ENCODE measurements at regions not wholly inside any gene's neighbourhood (a gene's known extent, or its start where the extent isn't known, plus 50 kb on each side); places are given as distances from the start of the nearest gene placed in this dataset.

DNA sequence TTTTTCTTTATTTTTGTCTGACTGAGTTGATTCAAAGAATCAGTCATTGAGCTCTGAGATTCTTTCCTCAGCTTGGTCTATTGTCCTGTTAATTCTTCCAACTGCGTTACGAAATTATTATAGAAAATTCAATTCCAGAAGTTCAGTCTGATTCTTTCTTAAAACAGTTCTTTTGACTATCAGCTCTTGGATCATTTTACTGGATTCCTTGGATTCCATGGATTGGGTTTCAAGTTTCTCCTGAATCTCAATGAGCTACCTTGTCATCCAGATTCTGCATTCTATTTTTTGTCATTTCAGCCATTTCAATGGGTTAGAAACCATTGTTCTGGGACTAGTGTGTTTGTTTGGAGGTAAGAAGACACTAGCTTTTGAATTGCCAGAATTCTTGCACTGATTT is 169.3 kb downstream of the PCDH20 start:
- TF ChIP-seq, protein P1, sequence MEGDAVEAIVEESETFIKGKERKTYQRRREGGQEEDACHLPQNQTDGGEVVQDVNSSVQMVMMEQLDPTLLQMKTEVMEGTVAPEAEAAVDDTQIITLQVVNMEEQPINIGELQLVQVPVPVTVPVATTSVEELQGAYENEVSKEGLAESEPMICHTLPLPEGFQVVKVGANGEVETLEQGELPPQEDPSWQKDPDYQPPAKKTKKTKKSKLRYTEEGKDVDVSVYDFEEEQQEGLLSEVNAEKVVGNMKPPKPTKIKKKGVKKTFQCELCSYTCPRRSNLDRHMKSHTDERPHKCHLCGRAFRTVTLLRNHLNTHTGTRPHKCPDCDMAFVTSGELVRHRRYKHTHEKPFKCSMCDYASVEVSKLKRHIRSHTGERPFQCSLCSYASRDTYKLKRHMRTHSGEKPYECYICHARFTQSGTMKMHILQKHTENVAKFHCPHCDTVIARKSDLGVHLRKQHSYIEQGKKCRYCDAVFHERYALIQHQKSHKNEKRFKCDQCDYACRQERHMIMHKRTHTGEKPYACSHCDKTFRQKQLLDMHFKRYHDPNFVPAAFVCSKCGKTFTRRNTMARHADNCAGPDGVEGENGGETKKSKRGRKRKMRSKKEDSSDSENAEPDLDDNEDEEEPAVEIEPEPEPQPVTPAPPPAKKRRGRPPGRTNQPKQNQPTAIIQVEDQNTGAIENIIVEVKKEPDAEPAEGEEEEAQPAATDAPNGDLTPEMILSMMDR (IDR thresholded peaks at IDR 0.05): no peak
- TF ChIP-seq POLR2A (IDR thresholded peaks at IDR 0.05): no peak

All from heart left ventricle (tissue), 13 donors.